Activated naive CD8-positive, alpha-beta T cell treated with anti-CD3 and anti-CD28 coated beads, Interleukin-2, amount 50 U/mL, for 24 hours (primary cell): ENCODE measurements at regions not wholly inside any gene's neighbourhood (a gene's known extent, or its start where the extent isn't known, plus 50 kb on each side); places are given as distances from the start of the nearest gene placed in this dataset.
"Not testable (repeated sequence)": the region's sequence is repeated elsewhere in the genome, so short reads cannot be mapped to it uniquely, and the experiment has no call there.

Source experiments
- ATAC-seq: fragments of 150-1000 bp; cut with Tn5 transposase; one replicate; pipeline ENCODE4 v1.10.0; 2021
- DNase-seq: peaks from one replicate; pipeline ENCODE4 v3.0.0; 2021
- H3K27ac Mint-ChIP-seq: one replicate; pipeline ENCODE4 v1.8.0; 2021; ENCODE audit warnings: mild to moderate bottlenecking, mixed read lengths
- H3K27me3 Mint-ChIP-seq: one replicate; pipeline ENCODE4 v1.8.0; 2021; ENCODE audit warnings: mixed read lengths
- H3K36me3 Mint-ChIP-seq: one replicate; pipeline ENCODE4 v1.8.0; 2021; ENCODE audit warnings: low read depth, mixed read lengths
- H3K4me1 Mint-ChIP-seq: one replicate; pipeline ENCODE4 v1.8.0; 2021; ENCODE audit warnings: mixed read lengths
- H3K4me3 Mint-ChIP-seq: one replicate; pipeline ENCODE4 v1.8.0; 2021; ENCODE audit warnings: mild to moderate bottlenecking, moderate library complexity, mixed read lengths
- H3K9me3 Mint-ChIP-seq: one replicate; pipeline ENCODE4 v1.8.0; 2021; ENCODE audit warnings: mixed read lengths

DNA sequence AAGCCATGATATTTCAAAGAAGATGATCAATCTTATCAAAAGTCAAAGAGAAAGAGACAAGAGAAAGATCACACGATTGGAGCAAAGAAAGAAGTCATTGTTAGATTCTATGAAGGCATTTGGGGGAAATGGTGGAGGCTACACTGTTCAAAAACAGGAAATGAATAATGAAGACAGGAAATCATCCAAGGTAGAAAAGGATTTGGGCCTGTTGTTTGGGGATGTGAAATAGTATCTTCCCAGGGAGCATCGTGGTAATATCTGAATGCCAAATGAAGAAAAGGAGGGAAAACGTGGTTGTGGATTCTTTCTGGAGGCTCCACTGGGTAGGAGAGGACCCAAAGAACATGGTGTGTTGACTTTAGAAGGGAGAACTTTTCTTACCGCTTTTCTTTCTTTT lies 482.4 kb downstream of the NLGN4X start:
- no peaks in the 10 kb centered on the region for H3K9me3 Mint-ChIP-seq
- no peak overlapping the region for H3K4me3 Mint-ChIP-seq
- DNase-seq (no peak), ATAC-seq (no peak)
- no peak overlapping the region for H3K27ac Mint-ChIP-seq
- no peaks in the 10 kb centered on the region for H3K4me1 Mint-ChIP-seq
- H3K36me3 Mint-ChIP-seq: no peaks in the 10 kb centered on the region
- H3K27me3 Mint-ChIP-seq: no peaks in the 10 kb centered on the region

DNA sequence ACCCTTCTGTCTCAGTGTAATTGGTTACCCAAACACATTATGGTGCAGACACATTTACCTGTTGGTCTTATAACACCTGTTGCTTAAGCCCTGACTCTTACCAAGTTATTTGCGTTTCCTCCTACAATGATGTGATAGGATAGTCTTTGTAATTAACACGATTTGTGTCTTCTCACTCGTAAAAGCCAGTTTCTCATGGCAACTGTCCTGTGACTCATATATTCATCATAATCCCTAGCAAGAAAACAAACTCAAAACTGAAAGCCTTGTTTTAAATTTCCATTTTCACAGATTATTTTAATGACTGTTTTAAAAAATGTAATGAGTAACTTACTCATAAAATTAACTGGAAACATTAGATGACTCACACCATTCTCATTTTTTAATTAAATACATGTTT lies 495.2 kb downstream of the NLGN4X start:
- Mint-ChIP-seq H3K4me3 (no peak overlapping the region), H3K27me3 (no peaks in the 10 kb centered on the region), H3K27ac (no peak overlapping the region), H3K9me3 (no peaks in the 10 kb centered on the region), H3K36me3 (no peaks in the 10 kb centered on the region), H3K4me1 (no peaks in the 10 kb centered on the region)
- ATAC-seq: no peak
- DNase-seq: no peak

DNA sequence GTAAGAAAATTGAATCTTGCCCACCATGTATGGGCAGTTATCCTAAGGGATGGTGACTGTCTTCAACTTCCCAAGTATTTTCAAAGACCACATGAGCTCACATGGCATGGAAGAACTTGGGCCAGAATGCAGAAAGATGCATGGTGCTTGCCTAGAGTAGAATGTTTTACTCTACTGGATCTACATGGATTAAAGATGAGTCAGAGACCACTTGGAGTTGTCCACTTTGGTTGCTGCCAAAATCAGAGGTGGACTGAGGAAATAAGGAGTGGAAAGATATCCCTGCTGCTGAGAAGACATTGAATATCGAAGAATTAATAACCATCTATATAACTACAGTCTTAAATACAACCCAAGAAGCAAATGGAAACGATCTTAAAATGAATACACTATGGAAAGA lies 498.1 kb downstream of the NLGN4X start:
- no peak for DNase-seq
- Mint-ChIP-seq H3K4me1 (no peaks in the 10 kb centered on the region), H3K36me3 (no peaks in the 10 kb centered on the region), H3K4me3 (no peak overlapping the region), H3K9me3 (no peaks in the 10 kb centered on the region), H3K27me3 (no peaks in the 10 kb centered on the region), H3K27ac (no peak overlapping the region)
- ATAC-seq: no peak

DNA sequence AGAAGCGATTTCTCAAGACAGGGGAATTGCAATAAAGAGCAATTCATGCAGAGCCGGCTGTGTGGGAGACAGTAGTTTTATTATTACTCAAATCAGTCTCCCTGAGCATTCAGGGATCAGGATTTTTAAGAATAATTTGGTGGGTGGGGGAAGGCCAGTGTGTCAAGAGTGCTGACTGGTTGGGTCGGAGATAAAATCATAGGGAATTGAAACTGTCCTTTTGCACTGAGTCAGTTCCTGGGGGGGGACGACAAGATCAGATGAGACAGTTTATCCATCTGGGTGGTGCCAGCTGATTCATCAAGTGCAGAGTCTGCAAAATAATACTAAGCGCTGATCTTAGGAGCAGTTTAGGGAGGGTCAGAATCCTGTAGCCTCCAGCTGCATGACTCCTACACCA lies 502.4 kb downstream of the NLGN4X start:
- Mint-ChIP-seq H3K27me3 (no peaks in the 10 kb centered on the region), H3K27ac (no peak overlapping the region), H3K9me3 (no peaks in the 10 kb centered on the region), H3K4me1 (no peaks in the 10 kb centered on the region), H3K36me3 (no peaks in the 10 kb centered on the region), H3K4me3 (no peak overlapping the region)
- DNase-seq: no peak
- ATAC-seq: no peak

DNA sequence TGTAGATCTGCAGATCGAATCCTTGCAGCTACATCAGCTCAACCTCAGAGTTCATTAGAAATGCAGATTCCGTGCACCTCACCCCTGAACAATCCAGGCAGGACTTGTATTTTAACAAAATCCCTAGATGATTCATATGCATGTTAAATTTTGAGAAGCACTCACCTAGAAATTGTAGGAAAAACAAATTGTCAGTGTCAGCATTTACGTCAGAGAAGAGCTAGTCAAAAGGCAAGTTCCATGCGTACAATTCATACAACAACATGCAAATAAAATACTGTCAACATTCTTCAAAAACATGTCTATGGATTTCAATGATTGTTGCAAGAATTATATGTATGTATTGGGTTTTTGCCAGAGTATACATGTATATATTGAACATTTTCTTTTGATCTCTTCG lies 504.5 kb downstream of the NLGN4X start:
- Mint-ChIP-seq H3K27ac (no peak overlapping the region), H3K9me3 (peaks cover 4% of the 10 kb centered on the region), H3K36me3 (no peaks in the 10 kb centered on the region), H3K27me3 (no peaks in the 10 kb centered on the region), H3K4me1 (no peaks in the 10 kb centered on the region), H3K4me3 (no peak overlapping the region)
- DNase-seq: no peak
- ATAC-seq: no peak

DNA sequence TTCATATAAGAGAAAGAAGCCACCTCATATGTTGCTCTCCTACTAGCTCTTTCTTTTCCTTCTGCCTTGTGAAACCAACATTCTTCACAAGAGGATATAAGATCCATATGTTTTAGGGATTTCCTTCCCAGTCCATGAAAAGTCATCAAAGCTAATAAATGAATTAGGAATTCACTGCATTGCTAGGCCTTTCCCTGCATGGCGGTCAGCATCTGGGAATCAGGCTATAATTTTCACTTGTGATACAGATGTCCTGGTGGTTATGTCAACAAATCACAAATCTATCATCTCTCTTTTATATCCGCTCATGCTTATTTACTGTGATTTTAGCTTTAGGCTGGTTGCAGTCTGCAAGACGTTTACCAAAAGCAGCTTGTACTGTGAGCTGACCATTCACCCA lies 510.0 kb downstream of the NLGN4X start:
- no peaks in the 10 kb centered on the region for H3K4me1 Mint-ChIP-seq
- H3K36me3 Mint-ChIP-seq: no peaks in the 10 kb centered on the region
- H3K27me3 Mint-ChIP-seq: no peaks in the 10 kb centered on the region
- DNase-seq (no peak), ATAC-seq (no peak)
- peaks cover 7% of the 10 kb centered on the region for H3K9me3 Mint-ChIP-seq
- H3K27ac Mint-ChIP-seq: no peak overlapping the region
- H3K4me3 Mint-ChIP-seq: no peak overlapping the region

DNA sequence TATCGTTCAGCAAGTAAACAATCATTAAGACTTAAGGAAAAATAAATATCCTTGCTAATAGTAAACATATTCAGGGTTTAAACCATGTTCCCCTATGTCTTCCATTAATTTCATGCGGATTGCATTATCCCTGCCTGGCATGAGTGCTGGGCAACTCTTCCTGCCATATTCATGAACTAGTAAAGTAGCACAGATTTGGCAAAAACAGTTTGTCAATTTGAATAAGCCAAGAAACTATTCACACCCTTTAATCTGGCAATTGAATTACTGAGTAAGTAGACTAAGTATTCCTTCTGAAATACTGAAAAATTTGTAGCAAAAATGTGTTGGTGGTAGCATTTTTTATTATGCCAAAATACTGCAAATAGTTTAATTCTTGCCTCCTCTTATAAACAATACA lies 512.0 kb downstream of the NLGN4X start:
- no peaks in the 10 kb centered on the region for H3K36me3 Mint-ChIP-seq
- no peak for ATAC-seq
- H3K9me3 Mint-ChIP-seq: peaks cover 7% of the 10 kb centered on the region
- H3K4me1 Mint-ChIP-seq: no peaks in the 10 kb centered on the region
- no peaks in the 10 kb centered on the region for H3K27me3 Mint-ChIP-seq
- no peak overlapping the region for H3K4me3 Mint-ChIP-seq
- H3K27ac Mint-ChIP-seq: no peak overlapping the region
- DNase-seq: no peak

DNA sequence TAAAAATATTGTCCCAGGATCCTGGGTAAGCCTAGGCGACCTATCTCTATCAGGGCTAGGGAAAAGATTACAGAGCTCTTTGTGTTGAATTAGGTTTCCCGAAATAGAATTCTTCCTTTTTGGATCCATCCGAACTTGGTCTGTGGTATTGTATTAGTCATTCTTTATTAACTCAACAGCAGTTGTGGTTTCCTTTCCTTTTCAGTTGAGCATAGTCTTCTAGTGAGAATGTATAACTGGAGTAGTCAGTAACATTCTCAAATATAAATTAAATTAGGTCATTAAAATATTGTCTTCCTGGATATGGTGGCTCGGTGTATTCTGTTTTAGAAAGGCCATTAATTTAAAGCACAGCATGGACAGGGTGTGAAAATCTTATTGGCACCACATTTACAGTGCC lies 520.4 kb downstream of the NLGN4X start:
- H3K36me3 Mint-ChIP-seq: no peaks in the 10 kb centered on the region
- no peaks in the 10 kb centered on the region for H3K9me3 Mint-ChIP-seq
- H3K27me3 Mint-ChIP-seq: no peaks in the 10 kb centered on the region
- H3K4me1 Mint-ChIP-seq: no peaks in the 10 kb centered on the region
- ATAC-seq: no peak
- no peak overlapping the region for H3K4me3 Mint-ChIP-seq
- no peak overlapping the region for H3K27ac Mint-ChIP-seq
- no peak for DNase-seq

DNA sequence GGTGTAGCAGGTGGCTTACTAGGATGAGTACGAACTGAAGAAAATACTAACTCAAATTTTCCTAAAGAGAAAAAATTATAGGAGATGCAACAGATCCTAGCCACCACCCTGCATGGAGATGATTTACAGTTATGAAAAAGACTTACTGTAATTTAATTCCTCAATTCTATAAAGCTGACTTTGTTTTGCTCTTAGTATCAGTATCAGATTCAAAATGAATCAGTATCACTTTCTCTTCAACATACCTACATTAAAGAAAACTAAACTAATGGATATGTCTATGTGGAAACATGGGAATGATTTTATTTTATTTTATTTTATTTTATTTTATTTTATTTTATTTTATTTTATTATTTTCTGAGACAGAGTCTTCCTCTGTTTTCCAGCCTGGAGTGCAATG lies 525.8 kb downstream of the NLGN4X start:
- Mint-ChIP-seq H3K27ac (no peak overlapping the region), H3K4me3 (no peak overlapping the region), H3K27me3 (no peaks in the 10 kb centered on the region), H3K9me3 (peaks cover 3% of the 10 kb centered on the region), H3K36me3 (no peaks in the 10 kb centered on the region), H3K4me1 (no peaks in the 10 kb centered on the region)
- DNase-seq: no peak
- no peak for ATAC-seq

DNA sequence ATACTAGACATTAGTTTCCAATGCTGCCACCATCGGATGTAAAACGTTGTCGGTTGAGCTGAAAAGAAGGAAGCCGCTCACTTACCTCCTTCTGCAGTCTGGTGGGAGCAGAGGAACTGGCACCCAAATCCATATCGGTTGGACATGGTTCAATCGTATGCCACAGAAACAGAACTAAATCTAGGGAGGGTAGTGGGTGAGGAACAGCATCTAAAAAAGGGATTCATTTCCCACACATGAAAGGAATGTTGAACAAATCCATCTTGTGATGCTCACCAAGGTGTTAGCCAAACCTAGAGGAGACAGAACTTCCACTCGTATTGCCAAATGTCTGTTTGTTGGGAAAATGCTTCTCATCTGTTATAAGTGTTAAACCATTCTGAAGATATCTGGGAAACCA lies 532.7 kb downstream of the NLGN4X start:
- no peak for DNase-seq
- Mint-ChIP-seq H3K9me3 (no peaks in the 10 kb centered on the region), H3K36me3 (no peaks in the 10 kb centered on the region), H3K27me3 (no peaks in the 10 kb centered on the region), H3K4me3 (no peak overlapping the region), H3K27ac (no peak overlapping the region), H3K4me1 (no peaks in the 10 kb centered on the region)
- no peak for ATAC-seq

DNA sequence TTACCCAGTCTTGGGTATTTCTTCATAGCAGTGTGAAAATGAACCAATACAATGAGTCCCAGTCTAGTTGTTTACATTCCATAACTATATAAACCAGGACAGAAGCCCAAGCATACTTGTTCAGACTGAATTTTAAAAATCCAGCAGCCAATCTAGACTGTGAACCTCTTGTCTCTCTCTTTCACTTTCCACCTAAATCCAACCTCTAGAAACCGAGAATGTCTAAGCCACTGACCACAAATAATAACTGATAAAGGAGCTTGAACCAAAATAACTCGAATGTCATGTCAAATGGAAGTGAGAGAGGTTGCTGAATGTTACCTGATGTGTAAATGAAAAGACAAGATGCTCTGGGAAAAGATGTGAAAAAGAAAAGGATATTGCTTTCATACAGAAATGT lies 544.7 kb downstream of the NLGN4X start:
- H3K4me1 Mint-ChIP-seq: no peaks in the 10 kb centered on the region
- no peaks in the 10 kb centered on the region for H3K9me3 Mint-ChIP-seq
- DNase-seq: no peak
- no peak overlapping the region for H3K4me3 Mint-ChIP-seq
- no peak overlapping the region for H3K27ac Mint-ChIP-seq
- H3K36me3 Mint-ChIP-seq: no peaks in the 10 kb centered on the region
- no peak for ATAC-seq
- H3K27me3 Mint-ChIP-seq: no peaks in the 10 kb centered on the region

DNA sequence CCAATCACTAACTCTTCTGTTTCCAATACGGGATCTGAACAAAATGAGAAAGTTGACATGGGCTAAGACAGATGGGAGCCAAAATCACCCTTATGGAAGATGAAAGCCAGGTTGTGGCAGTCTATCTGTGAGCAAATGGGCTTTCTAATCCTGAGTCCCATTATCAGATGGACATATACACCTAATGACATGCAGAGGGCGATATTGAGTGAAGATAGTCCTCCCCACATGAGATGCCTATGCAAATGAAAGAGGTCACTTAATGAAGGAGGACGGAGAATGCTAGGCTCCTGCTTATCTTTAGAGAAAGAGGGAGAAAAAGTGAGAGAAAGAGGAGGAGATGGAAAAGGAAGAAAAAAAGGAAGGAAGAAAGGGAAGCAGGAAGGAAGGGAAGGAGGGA lies 547.5 kb downstream of the NLGN4X start:
- no peaks in the 10 kb centered on the region for H3K9me3 Mint-ChIP-seq
- ATAC-seq: no peak
- H3K4me1 Mint-ChIP-seq: no peaks in the 10 kb centered on the region
- H3K27ac Mint-ChIP-seq: no peak overlapping the region
- no peak overlapping the region for H3K4me3 Mint-ChIP-seq
- DNase-seq: no peak
- no peaks in the 10 kb centered on the region for H3K27me3 Mint-ChIP-seq
- no peaks in the 10 kb centered on the region for H3K36me3 Mint-ChIP-seq

DNA sequence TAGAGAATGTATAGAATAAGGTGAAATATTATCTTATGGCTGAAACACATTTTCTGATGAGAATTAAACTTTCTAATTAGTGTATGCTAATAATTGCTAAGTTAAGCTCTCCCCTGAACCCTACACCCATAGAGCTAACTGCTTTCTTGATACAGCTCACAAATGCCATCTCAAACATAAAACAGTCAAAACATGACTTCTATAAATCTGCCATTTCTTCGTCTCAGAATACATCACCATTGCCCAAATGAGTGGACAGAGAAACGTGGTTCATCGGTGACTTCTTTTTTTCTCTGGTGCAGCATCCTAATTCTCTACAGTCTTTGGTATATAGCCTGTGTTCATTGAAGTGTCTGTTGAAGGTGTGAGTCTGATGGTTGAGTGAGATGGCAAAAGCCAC lies 554.6 kb downstream of the NLGN4X start:
- H3K9me3 Mint-ChIP-seq: peaks cover 4% of the 10 kb centered on the region
- no peaks in the 10 kb centered on the region for H3K27me3 Mint-ChIP-seq
- ATAC-seq (no peak), DNase-seq (no peak)
- no peaks in the 10 kb centered on the region for H3K4me1 Mint-ChIP-seq
- no peaks in the 10 kb centered on the region for H3K36me3 Mint-ChIP-seq
- no peak overlapping the region for H3K27ac Mint-ChIP-seq
- no peak overlapping the region for H3K4me3 Mint-ChIP-seq

DNA sequence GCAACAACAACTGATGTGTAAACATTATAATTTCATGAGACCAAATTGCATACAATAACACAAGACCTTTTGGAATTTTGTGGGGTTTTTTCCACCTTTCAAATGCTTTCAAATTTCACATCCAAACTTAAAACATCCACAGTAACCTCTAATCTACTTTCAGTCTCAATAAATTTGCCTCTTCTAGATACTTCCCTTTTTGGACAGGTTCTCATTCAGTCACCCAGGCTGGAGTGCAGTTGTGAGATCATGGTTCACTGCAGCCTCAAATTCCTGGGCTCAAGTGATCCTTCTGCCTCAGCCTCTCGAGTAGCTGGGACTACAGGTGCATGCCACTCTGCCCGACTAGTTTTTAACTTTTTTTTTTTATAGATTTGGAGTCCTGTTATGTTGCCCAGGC lies 556.6 kb downstream of the NLGN4X start:
- H3K9me3 Mint-ChIP-seq: peaks cover 4% of the 10 kb centered on the region
- no peaks in the 10 kb centered on the region for H3K4me1 Mint-ChIP-seq
- no peak overlapping the region for H3K4me3 Mint-ChIP-seq
- no peaks in the 10 kb centered on the region for H3K27me3 Mint-ChIP-seq
- no peak for DNase-seq
- H3K27ac Mint-ChIP-seq: no peak overlapping the region
- no peaks in the 10 kb centered on the region for H3K36me3 Mint-ChIP-seq
- ATAC-seq: no peak

DNA sequence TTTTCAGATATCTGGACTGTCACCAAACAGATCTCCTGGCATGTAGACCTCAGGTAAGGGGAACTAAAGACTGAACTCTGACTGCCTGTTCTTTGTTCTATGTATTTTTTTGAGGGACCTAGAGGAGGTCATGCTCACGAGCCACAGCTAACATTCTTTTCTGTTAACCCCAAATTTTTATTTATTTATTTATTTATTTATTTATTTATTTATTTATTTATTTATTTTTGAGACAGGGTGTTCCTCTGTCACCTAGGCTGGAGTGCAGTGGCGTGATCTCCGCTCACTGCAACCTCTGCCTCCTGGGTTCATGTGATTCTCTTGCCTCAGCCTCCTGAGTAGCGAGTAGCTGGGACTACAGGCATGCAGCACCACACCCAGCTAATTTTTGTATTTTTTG lies 562.0 kb downstream of the NLGN4X start:
- ATAC-seq, H3K27me3 Mint-ChIP-seq, H3K36me3 Mint-ChIP-seq, H3K27ac Mint-ChIP-seq, DNase-seq, H3K4me1 Mint-ChIP-seq, H3K4me3 Mint-ChIP-seq: not testable (repeated sequence)
- H3K9me3 Mint-ChIP-seq: peaks cover 13% of the 10 kb centered on the region

DNA sequence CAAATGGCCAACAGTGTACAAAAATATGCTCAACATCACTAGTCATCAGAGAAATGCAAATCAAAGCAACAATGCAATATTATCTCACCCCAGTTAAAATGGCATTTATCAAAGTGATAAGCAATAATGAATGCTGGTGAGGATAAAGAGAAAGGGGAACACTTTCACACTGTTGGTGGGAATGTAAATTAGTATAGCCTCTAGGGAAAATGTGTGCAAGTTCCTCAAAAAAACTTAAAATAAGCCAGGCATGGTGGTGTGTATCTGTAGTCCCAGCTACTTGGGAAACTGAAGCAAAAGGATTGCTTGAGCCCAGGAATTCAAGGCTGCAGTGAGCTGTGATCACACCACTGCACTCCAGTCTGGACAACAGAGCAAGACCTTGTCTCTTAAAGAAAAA lies 572.1 kb downstream of the NLGN4X start:
- Mint-ChIP-seq H3K4me1 (no peaks in the 10 kb centered on the region), H3K9me3 (no peaks in the 10 kb centered on the region), H3K27ac (no peak overlapping the region), H3K4me3 (no peak overlapping the region), H3K36me3 (no peaks in the 10 kb centered on the region), H3K27me3 (no peaks in the 10 kb centered on the region)
- ATAC-seq (no peak), DNase-seq (no peak)
